Stimulated activated CD8-positive, alpha-beta memory T cell treated with anti-CD3 and anti-CD28 coated beads, Interleukin-12 subunit alpha, Interleukin-12 subunit beta, amount 100 ng/mL, for 1 hour (primary cell): ENCODE measurements at regions not wholly inside any gene's neighbourhood (a gene's known extent, or its start where the extent isn't known, plus 50 kb on each side); places are given as distances from the start of the nearest gene placed in this dataset.
"Not testable (repeated sequence)": the region's sequence is repeated elsewhere in the genome, so short reads cannot be mapped to it uniquely, and the experiment has no call there.

Experiments
- DNase-seq: peaks from one replicate; pipeline ENCODE4 v3.0.0-alpha.2; 2020; ENCODE audit warnings: low read depth

DNA sequence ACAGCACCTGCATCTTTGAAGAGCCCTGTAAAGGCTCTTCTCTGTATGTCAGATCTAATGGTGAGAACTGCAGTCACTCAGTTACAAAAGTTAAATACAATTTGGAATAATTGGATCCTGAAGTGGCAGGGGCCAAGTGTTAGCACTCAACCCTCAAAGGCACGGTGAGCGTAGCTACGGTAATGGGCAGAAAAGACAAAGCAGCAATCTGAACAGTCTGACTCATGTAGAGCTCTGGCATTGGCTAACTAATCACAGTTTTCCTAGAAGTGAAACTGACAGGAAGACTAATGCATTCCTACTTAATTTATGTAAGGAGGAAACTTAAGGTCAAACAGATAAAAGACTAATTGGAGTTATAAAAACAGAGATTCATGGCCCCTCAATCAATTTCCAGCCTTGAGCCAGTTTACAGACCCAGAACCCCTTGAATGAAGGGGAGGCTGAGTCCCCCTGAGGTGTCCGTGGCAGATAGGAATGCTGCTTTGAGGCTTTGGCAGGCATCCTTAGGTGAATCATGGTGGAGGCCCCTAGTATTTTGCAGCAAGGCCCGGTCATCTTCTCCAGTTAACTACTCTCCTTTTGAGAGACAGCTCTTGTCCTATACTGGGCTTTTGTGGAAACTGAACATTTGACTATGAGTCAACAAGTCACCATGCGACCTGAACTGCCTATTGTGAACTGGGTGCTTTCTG is 450.7 kb downstream of the ZNF33B start:
- not testable (repeated sequence) for DNase-seq

DNA sequence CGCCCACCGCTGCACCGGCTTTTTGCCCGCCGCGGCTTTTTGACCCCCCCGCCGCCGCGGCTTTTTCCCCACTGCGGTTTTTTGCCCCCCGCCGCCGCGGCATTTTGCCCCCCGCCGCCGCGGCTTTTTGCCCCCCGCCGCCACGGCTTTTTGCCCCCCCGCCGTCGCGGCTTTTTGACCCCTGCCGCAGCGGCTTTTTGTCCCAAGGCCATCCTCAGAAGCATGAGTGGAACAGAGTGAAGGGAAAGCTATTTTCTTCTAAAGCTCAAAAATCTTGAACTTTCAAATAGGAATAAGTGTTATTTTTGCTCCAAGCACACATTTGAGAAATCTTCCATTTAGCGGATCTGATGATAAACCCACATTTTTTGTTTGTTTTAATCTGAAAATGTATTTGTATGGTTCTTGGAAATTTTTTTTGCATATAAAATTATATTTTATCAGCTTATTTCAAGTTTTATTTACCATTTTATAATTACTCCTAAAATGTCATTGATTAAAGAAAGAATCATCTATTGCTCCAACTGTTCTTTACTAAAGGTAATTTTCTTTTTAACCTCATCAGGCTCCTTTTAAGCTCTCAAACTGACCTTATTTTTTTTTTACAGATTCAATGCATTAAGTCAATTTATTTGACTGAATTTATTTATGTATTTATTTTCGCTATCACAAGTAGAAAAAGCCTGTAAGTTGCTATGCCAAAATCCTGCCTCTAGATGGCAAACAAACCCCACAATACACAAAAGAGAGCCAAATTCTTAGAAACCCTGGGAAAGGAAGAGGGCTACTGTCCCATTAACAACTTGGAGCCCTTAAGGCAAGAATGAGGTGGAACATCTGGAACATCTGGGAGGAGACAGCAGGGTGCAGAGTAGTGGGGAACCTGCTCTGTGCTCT is 460.3 kb downstream of the ZNF33B start:
- DNase-seq: not testable (repeated sequence)

DNA sequence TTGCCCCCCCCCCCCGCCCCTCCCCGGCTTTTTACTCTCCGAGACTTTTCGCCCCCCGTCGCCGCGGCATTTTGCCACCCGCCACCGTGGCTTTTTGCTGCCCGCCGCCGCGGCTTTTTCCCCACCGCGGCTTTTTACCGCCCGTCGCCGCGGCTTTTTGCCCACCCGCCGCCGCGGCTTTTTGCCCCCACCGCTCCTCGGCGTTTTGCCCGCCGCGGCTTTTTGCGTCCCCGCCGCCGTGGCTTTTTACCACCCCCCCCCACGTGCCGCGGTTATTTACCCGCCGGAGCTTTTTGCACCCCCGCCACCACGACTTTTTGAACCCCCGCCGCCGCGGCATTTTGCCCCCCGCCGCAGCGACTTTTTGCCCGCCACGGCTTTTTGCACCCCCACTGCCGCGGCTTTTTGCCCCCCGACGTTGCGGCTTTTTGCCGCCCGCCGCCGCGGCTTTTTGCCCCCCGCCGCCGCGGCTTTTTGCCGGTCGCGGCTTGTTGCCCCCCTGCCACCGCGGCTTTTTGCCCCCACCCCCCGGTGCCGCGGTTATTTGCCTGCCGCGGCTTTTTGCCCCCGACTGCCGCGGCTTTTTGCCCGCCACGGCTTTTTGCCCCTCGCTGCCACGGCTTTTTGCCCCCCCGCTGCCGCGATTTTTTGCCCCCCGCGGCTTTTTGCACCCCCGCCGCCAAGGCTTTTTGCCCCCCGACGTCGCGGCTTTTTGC is 461.1 kb downstream of the ZNF33B start:
- no peak for DNase-seq

DNA sequence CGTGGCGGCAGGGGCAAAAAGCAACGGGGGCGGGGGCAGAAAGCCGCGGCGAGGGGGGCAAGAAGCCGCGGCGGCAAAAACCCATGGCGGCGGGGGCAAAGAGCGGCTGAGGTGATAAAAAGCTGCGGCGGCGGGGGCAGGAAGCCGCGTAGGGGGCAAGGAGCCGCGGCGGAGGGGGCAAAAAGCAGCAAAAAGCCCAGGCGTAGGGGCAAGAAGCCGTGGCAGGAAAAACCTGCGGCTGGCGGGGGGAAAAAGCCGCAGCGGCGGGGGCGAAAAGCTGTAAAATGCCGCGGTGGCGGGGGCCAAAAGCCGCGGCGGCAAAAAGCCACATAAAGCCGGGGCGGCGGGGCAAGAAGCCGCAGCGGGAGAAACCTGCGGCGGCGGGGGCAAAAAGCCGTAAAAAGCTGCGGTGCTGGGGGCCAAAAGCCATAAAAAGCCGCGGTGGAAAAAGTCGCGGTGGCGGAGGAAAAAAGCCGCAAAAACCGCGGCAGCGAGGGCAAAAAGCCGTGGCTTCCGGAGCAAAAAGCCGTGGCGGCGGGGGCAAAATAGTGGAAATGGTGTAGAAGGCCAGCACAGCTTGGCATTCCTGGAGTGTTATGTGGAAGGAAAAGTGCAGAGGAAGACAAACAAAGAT is 487.8 kb downstream of the ZNF33B start:
- no peak for DNase-seq

DNA sequence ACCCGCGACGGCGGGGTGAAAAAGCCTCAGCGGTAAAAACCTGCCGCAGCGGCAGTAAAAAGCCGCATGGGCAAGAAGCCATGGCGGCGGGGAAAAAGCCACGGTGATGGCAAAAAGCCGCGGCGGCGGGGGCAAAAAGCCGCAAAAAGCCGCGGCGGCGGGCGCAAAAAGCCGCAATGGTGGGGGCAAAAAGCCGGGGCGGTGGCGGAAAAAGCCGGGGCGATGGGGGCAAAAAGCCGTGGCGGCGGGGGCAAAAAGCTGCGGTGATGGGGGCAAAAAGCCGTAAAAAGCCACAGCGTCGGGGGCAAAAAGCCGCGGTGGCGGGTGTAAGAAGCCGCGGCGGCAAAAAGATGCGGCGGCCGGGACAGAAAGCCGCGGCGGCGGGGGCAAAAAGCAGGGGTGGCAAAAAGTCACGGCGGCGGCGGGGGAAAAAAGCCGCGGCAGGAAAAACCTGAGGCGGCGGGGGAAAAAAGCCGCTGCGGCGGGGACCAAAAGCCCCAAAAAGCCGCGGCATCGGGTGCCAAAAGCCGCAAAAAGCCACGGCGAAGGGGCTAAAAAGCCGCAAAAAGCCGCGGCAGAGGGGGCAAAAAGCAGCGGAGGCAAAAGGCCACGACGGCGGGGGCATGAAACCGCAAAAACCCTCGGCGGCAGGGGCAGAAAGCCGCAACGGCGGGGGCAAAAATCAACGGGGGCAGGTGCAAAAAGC is 488.5 kb downstream of the ZNF33B start:
- no peak for DNase-seq

DNA sequence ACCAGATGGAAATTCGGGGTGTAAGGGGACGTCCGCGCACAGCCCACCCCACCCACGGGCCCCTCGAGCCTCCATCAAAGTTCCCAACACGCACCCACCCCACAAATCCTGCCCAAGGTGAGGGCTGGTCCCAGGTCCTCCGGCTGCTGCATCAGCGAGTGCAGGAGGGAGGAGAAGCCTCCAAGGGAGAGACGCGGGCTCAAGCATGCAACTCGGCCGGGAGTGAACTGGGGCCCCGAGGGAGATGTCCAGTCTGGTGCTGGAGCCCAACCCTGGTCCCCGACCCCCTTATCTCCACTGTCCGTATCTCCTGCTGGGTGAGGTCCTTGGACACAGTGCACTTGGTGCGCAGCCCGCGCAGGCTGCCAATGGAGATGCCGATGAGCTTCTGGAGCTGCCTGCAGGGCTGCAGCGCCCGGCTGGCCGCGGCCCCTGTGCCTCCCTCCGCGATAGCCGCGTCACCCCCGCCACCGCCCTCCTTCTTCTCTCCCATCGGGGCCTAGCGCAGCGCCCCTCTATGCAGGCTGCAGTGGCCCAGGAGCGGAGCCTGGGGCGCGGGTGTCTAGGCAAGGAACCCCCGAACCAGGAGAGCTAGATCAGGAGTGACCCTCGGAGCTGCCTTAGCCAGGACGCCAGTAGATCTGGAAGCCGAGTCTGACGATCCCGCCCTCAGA is 489.2 kb downstream of the ZNF33B start:
- no peak for DNase-seq

DNA sequence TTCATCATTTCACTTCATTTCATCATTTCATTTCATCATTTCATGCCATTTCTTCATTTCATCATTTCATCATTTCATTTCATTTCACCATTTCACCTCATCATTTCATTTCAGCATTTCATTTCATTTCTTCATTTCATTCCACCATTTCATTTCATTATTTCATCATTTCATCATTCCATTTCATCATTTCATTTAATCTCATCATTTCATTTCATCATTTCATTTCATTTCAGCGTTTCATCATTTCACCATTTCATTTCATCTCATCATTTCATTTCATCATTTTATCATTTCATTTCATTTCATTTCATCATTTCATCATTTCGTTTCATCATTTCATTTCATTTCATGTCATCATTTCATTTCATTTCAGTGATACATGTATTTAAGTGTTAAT is 492.2 kb downstream of the ZNF33B start:
- not testable (repeated sequence) for DNase-seq

DNA sequence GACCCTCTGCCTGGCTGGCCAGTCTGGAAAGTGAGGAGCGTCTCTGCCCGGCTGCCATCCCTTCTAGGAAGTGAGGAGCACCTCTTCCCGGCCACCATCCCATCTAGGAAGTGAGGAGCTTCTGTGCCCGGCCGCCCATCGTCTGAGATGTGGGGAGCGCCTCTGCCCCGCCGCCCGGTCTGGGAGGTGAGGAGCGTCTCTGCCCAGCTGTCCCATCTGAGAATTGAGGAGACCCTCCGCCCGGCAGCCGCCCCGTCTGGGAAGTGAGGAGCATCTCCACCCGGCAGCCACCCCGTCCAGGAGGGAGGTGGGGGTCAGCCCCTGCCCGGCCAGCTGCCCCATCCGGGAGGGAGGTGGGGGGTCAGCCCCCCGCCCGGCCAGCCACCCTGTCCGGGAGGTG is 500.3 kb downstream of the ZNF33B start:
- DNase-seq: not testable (repeated sequence)

DNA sequence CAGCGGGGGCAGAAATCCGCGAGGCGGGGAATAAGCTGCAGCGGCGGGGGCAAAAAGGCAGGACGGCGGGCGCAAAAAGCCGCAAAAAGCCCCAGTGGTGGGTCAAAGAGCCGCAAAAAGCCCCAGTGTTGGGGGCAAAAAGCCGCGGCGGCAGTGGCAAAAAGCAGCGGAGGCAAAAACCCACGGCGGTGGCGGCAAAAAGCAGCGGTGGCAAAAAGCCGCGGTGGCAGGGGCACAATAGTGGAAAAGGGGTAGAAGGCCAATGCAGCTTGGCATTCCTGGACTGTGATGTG is 525.3 kb downstream of the ZNF33B start:
- no peak for DNase-seq

DNA sequence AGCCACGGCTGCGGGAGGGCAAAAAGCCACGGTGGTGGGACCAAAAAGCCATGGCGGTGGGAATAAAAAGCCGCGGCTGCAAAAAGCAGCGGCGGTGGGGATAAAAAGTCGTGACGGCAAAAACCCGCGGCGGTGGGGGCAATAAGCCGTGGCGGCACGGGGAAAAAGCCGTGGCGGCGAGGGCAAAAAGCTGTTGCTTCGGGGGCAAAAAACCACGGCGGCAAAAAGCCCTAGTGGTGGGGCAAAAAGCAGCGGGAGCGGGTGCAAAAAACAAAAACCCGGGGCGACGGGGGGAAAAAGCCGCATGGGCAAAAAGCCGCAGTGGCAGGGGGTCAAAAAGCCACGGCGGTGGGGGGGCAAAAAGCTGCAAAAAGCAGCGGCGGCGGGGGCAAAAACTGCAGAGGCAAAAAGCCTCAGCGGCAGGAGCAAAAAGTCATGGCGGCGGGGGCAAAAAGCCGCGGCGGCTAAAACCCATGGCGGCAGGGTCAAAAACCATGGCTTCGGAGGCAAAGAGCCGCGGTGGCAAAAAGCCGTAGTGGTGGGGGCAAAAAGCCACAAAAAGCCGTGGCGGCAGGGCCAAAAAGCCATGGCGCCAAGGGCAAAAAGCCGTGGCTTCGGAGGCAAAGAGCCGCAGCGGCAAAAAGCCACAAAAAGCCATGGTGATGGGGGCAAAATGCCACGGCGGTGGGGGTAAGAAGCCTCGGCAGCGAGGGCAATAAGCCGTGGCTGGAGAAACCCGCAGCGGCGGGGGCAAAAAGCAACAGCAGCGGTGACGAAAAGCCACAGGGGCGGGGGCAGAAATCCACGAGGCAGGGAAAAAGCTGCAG is 525.8 kb downstream of the ZNF33B start:
- no peak for DNase-seq

DNA sequence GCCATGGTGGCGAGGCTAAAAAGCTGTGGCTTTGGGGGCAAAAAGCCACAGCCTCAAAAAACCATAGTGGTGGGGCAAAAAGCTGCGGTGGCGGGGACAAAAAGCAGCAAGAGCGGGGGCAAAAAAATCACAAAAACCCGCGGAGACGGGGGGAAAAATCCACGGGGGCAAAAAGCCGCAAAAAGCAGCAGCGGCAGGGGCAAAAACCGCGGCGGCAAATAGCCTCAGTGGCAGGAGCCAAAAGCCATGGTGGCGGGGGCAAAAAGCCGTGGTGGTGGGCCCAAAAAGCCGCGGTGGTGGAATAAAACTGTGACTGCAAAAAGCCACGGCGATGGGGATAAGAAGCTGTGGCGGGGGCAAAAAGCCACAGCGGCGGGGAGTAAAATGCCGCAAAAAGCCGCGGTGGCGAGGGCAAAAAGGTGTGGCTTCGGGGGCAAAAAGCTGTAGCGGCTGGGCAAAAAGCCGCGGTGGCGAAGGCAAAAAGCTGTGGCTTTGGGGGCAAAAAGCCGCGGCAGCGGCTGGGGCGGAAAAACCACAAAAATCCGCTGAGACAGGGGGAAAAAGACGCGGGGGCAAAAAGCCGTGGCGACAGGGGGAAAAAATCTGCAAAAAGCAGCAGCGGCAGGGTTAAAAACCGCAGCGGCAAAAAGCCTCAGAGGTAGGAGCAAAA is 526.6 kb downstream of the ZNF33B start:
- DNase-seq: no peak

DNA sequence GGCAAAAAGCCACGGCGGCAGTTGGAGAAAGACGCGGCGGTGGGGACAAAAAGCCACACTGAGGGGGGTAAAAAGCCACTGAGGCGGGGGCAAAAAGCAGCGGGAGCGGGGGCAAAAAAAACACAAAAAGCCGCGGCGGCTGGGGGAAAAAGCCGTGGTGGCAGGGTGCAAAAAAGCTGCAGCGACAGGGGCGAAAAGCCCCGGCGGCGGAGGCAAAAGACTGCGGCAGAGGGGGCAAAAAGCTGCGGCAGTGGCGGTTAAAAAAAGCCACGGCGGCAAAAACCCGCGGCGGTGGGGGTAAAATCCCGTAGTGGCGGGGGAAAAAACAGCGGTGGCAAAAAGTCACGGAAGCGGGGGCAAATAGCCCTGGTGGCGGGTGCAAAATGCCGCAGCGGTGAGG is 527.3 kb downstream of the ZNF33B start:
- DNase-seq: no peak
